ENCODE measurements at regions not wholly inside any gene's neighbourhood (a gene's known extent, or its start where the extent isn't known, plus 50 kb on each side); places are given as distances from the start of the nearest gene placed in this dataset.
"Not testable (repeated sequence)": the region's sequence is repeated elsewhere in the genome, so short reads cannot be mapped to it uniquely, and the experiment has no call there.

DNA sequence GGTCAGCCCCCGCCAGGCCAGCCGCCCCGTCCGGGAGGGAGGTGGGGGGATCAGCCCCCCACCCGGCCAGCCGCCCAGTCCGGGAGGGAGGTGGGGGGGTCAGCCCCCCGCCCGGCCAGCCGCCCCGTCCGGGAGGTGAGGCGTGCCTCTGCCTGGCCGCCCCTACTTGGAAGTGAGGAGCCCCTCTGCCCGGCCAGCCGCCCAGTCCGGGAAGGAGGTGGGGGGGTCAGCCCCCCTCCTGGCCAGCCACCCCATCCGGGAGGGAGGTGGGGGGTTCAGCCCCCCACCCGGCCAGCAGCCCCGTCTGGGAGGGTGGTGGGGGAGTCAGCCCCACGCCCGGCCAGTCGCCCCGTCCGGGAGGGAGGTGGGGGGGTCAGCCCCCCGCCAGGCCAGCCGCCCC is 517.0 kb downstream of the EBF1 start:
- TF ChIP-seq, protein P1, sequence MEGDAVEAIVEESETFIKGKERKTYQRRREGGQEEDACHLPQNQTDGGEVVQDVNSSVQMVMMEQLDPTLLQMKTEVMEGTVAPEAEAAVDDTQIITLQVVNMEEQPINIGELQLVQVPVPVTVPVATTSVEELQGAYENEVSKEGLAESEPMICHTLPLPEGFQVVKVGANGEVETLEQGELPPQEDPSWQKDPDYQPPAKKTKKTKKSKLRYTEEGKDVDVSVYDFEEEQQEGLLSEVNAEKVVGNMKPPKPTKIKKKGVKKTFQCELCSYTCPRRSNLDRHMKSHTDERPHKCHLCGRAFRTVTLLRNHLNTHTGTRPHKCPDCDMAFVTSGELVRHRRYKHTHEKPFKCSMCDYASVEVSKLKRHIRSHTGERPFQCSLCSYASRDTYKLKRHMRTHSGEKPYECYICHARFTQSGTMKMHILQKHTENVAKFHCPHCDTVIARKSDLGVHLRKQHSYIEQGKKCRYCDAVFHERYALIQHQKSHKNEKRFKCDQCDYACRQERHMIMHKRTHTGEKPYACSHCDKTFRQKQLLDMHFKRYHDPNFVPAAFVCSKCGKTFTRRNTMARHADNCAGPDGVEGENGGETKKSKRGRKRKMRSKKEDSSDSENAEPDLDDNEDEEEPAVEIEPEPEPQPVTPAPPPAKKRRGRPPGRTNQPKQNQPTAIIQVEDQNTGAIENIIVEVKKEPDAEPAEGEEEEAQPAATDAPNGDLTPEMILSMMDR (conservative IDR thresholded peaks at IDR 0.05) = not testable (repeated sequence)
- not testable (repeated sequence) for TF ChIP-seq EZH2 (IDR thresholded peaks at IDR 0.05; ENCODE audit: low read depth)
